HPDE6-E6E7 (cell line): ENCODE measurements at regions not wholly inside any gene's neighbourhood (a gene's known extent, or its start where the extent isn't known, plus 50 kb on each side); places are given as distances from the start of the nearest gene placed in this dataset.
"Not testable (repeated sequence)": the region's sequence is repeated elsewhere in the genome, so short reads cannot be mapped to it uniquely, and the experiment has no call there.

Source experiments
- DNase-seq: peaks from one replicate; pipeline ENCODE4 v3.0.0; 2011; ENCODE audit warnings: missing footprints; ENCODE audit errors: extremely low spot score

- DNase-seq = no peak
These were observed 1281.7 kb upstream of the CELF4 start for GRCh38 chr18:38847326-38847725.

- no peak for DNase-seq
These were observed 1277.7 kb upstream of the CELF4 start for GRCh38 chr18:38843291-38843690.

DNA sequence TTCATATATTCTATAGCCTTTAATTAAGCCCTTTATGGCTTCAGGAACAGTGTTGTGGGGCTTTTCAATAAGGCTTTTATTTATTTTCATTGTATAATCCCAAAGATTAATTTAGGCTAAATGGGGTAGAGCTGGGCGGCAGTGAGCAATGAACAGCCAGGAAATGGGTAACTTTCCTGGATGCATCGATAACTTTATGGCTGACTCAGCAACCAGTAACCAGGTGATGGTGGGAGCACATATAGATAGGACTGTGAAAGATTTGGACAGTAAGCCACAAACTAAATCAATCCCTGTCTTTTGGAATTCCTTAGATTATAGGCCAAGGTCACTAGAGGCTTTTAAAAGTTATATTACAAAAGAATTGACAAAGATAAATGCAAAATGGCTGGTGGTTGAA is 1260.6 kb upstream of the CELF4 start:
- no peak for DNase-seq

GRCh38 chr18:38811209-38811608 is 1245.6 kb upstream of the CELF4 start:
- no peak for DNase-seq

DNA sequence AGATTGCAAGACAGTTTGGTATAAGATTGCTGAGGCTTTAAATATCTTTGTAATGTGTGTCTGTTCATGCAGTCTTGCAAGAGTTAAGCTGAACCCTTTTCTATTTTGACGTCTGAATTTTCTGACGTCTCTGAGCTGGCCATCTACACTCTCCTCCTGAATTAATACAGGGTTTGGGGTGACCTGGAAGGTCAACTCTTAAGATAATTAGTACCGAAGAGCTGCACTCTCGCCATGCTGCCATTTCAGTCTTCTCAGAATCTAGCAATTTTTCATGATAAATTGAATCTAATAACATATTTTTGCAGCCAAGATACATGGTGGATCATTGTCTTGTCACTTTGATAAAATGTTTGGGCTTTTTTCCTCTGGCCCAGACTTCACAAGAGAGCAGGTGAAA is 1245.2 kb upstream of the CELF4 start:
- DNase-seq = no peak

GRCh38 chr18:38807915-38808314 is 1242.3 kb upstream of the CELF4 start:
- DNase-seq = no peak

DNA sequence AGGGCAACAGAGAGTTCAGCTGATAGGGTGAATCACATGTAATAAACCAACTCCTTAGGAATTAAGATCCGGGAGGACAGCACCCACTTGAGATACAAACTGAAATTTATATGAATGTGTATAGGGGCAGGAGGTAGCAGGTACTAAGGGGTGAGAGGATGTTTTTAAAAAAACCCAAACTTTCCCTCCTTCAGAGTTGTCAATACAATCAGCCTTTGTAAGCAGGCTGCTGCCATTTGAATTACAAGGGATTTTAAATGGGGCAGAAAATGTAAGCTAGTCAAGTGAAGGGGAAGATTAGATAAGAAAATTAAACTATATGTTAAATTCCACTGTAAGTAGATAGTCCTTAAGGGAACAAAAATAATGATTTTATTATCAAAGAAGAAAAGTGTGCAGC is 1239.7 kb upstream of the CELF4 start:
- no peak for DNase-seq

- DNase-seq = no peak
These were observed 1236.0 kb upstream of the CELF4 start for GRCh38 chr18:38801640-38802039.

DNA sequence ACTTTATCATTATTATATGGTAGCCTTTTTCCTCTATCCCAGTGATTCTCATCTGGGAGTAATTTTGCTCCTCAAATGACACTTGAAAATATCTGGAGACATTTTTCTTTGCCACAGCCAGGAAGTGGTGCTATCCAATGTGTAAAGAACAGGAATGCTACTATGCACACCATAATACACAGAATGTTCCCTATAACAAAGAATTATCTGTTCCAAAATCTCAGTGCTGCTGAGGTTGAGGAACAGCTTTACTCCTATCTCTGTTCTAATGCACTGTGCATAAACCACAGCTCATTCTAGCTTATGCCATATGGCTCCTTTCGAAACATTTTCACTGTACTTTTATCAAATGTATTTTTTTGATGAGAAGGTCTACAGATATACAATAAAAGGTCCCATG is 1231.2 kb upstream of the CELF4 start:
- no peak for DNase-seq

DNA sequence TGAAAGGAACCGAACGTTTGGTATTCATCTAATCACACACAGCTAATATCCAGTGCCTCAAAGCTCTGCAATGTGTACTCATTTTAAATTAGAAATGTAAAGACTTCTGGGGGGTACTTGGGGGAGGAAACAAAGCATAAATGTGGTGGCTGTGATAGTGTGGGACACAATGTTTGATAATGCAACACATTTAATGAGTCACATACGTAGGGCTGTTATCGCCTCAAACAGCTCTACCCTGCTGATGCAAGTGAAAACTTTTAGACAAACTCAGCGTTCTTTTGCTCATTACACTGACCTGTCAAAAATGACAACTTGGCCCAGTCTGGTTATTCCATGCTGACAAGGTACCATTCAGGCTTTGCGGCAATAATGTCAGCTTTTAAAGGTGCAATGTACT is 1227.1 kb upstream of the CELF4 start:
- DNase-seq = no peak

GRCh38 chr18:38790786-38791185 is 1225.2 kb upstream of the CELF4 start:
- DNase-seq = no peak

- peak; percentile 31 for DNase-seq
These were observed 1224.7 kb upstream of the CELF4 start for GRCh38 chr18:38790303-38790702.

GRCh38 chr18:38789141-38789540 is 1223.5 kb upstream of the CELF4 start:
- DNase-seq = no peak

DNA sequence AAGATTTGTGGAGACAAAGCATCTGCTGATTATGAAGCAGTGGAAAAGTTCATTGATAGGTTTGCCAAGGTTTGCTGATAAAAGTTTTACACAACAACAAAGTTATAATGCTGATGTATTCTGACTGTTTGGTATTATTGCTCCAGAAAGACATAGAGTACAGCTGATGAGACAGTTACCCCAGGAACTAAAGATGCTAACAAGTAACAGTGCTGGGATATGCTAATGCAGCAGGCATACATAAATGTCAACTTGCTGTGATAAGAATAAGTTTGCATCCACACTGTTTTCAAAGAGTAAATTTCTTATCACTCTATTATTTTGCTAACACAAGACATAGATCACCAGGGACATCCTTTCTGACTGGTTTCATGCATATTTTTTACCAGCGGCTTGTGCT is 1221.3 kb upstream of the CELF4 start:
- DNase-seq = no peak

DNA sequence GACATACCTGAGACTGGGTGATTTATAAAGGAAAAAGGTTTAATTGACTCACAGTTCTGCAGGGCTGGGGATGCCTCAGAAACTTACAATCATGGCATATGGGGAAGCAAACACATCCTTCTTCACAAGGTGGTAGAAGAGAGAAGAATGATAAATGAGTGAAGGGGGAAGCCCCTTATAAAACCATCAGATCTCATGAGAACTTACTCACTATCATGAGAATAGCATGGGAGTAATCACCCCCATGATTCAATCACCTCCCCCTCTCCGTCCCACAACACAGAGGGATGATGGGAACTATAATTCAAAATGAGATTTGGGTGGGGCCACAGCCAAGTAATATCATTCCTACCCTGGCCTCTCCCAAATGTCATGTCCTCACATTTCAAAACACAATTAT is 1206.0 kb upstream of the CELF4 start:
- DNase-seq = not testable (repeated sequence)

- DNase-seq = no peak
These were observed 1202.9 kb upstream of the CELF4 start for GRCh38 chr18:38768504-38768903.

- DNase-seq = no peak
These were observed 1193.9 kb upstream of the CELF4 start for GRCh38 chr18:38759457-38759856.

DNA sequence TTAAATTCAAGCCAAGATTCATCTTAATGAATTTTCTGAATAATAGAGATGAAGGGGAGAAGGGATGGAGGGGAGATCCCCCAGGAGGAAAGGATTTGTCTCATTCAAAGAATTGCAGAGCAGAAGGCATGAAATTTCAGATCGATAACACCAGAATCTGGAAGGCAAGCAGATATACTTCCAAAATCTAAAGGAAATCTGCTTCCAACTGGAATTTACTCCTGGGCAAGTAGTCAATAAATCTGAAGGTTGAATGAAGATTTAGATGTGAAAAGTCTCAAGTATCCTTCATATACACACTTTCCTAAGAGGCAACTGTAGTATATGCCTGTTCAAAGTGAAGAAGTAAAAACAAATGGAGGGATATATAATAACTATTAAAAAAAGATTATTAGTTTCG is 1190.8 kb upstream of the CELF4 start:
- DNase-seq = no peak

GRCh38 chr18:38752430-38752829 is 1186.8 kb upstream of the CELF4 start:
- DNase-seq = no peak

DNA sequence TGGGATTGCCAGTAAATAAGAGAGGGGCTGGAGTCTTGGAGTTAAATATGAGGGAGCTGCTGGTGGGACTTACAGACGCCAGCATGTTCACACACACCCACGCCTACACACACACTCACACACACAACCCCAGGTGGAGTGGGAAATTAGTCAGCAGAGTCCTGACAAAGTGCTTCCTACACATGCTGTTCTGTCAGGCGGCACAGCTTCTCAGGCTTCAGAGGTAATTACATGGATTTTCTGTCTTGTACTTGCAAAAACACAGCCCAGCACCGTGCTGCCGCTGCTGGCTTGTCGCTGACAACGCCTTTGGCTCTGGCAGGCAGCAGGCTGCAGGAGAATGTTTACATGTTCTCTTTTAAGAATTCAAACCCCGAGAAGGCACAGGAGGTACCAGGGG is 1186.3 kb upstream of the CELF4 start:
- DNase-seq = no peak

DNA sequence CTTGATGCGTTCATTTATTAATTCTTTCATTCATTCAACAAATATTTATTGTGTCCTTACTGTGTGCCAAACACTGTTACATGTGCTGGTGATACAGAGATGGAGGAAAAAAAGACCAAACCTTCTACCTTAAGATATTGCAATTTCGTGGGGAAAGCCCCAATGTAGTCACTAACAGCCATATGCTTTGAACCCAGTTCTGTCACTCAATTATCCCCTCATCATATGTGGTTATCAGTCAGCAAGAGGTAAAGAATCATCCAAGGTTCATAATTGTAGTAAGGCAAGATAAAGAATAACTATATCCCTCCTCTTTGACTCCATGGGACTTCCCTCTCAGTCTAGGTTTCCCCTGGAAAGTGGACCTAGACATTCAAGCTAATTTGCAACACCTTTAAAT is 1185.6 kb upstream of the CELF4 start:
- DNase-seq = no peak

GRCh38 chr18:38750751-38751150 is 1185.2 kb upstream of the CELF4 start:
- no peak for DNase-seq

DNA sequence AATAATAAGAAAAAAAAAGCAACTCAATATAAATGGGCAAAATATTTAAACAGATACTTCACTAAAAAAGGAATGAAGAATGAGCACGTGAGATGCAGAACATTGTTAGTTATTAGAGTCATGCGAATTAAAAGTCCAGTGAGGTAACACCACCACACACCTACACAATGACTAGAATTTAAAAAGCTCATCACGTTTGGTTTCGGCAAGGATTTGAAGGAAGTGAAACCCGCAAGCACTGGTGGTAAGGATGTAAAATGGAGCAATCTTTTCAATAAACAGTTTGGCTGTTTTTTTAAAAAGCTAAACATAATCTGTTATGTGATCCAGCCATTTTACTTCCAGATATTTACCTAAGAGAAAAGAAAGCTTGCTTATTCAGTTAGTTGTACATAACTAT is 1181.6 kb upstream of the CELF4 start:
- DNase-seq = no peak

- not testable (repeated sequence) for DNase-seq
These were observed 1154.6 kb upstream of the CELF4 start for GRCh38 chr18:38720181-38720580.

GRCh38 chr18:38718365-38718901 is 1152.8 kb upstream of the CELF4 start:
- no peak for DNase-seq
